ENCODE measurements at regions not wholly inside any gene's neighbourhood (a gene's known extent, or its start where the extent isn't known, plus 50 kb on each side); places are given as distances from the start of the nearest gene placed in this dataset.

- TF ChIP-seq CTCF (optimal IDR thresholded peaks at IDR 0.05 in 1 of 3, IDR thresholded peaks at IDR 0.05 in 1 of 3, conservative IDR thresholded peaks at IDR 0.05 in 1 of 3; ENCODE audit: extremely low read depth in 1 of 3, insufficient read depth in 2 of 3, low read length in 3 of 3) (no peak), EZH2 (IDR thresholded peaks at IDR 0.05; ENCODE audit: low read length) (no peak)
Observed at GRCh38 chr6:156387472-156387871, 389.7 kb upstream of the ARID1B start.

All from keratinocyte (primary cell).